ENCODE measurements at regions not wholly inside any gene's neighbourhood (a gene's known extent, or its start where the extent isn't known, plus 50 kb on each side); places are given as distances from the start of the nearest gene placed in this dataset.

DNA sequence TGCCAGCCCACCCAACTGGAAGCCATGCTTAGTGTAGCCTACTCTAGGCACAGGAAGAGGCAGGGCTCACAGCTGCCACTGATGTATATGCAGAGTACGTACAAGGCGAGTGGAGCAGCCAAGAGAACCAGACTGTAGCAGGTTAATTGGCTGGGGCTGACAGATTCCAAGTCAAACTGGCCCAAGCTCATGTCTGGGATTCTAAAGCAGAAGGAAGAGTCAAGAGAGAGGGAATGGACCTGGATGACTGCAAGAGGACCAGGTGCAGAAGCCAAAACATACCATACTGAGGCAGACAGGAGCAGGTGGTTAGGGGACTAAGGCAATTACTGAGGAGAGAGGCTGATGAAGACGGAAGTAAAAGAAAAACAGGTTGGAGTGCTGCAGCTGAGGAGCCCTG, 51.3 kb upstream of the LRRN2 start:
- Histone ChIP-seq H4K20me1 (ENCODE audit: control insufficient read depth, extremely low read depth, insufficient read depth, low read length) (no peaks in the 10 kb centered on the region), H3K9ac (ENCODE audit: control insufficient read depth, extremely low read depth, insufficient read depth, low read length) (no peak overlapping the region), H3K27ac (ENCODE audit: control insufficient read depth, insufficient read depth, low read length) (no peak overlapping the region), H3K36me3 (ENCODE audit: control insufficient read depth in 2 of 2, extremely low read depth in 1 of 2, insufficient read depth in 2 of 2, low read length in 2 of 2) (no peaks in the 10 kb centered on the region), H3K79me2 (ENCODE audit: control insufficient read depth, insufficient read depth, low read length) (no peaks in the 10 kb centered on the region), H2AFZ (ENCODE audit: control insufficient read depth, low read length) (no peak overlapping the region), H3K27me3 (ENCODE audit: control insufficient read depth, extremely low read depth, insufficient read depth, low read length) (peaks cover 16% of the 10 kb centered on the region), H3K9me3 (ENCODE audit: control insufficient read depth, low read depth, low read length) (no peaks in the 10 kb centered on the region), H3K4me2 (ENCODE audit: control insufficient read depth, extremely low read depth, insufficient read depth, low read depth, low read length) (no peak overlapping the region), H3K4me1 (ENCODE audit: control insufficient read depth, extremely low read depth, insufficient read depth, low read length) (no peaks in the 10 kb centered on the region), H3K9me1 (ENCODE audit: control insufficient read depth, extremely low read depth, insufficient read depth, low read length) (no peaks in the 10 kb centered on the region), H3K4me3 (ENCODE audit: control insufficient read depth in 2 of 3, extremely low read depth in 1 of 3, insufficient read depth in 2 of 3, low read depth in 1 of 3, low read length in 3 of 3) (no peak overlapping the region)
- DNase-seq (ENCODE audit: low read depth, low spot score), result no peak
- TF ChIP-seq, protein P1, sequence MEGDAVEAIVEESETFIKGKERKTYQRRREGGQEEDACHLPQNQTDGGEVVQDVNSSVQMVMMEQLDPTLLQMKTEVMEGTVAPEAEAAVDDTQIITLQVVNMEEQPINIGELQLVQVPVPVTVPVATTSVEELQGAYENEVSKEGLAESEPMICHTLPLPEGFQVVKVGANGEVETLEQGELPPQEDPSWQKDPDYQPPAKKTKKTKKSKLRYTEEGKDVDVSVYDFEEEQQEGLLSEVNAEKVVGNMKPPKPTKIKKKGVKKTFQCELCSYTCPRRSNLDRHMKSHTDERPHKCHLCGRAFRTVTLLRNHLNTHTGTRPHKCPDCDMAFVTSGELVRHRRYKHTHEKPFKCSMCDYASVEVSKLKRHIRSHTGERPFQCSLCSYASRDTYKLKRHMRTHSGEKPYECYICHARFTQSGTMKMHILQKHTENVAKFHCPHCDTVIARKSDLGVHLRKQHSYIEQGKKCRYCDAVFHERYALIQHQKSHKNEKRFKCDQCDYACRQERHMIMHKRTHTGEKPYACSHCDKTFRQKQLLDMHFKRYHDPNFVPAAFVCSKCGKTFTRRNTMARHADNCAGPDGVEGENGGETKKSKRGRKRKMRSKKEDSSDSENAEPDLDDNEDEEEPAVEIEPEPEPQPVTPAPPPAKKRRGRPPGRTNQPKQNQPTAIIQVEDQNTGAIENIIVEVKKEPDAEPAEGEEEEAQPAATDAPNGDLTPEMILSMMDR (optimal IDR thresholded peaks at IDR 0.05 in 1 of 3, IDR thresholded peaks at IDR 0.05 in 1 of 3, conservative IDR thresholded peaks at IDR 0.05 in 1 of 3; ENCODE audit: extremely low read depth in 1 of 3, insufficient read depth in 2 of 3, low read length in 3 of 3), result no peak
- no peak for TF ChIP-seq EZH2 (IDR thresholded peaks at IDR 0.05; ENCODE audit: low read length)
- dilution Hi-C loops (cut with MboI; ENCODE audit: extremely low pct_ligation_motif_present, low sequenced_read_pairs), result no loop called here
- FAIRE-seq, result no peak

DNA sequence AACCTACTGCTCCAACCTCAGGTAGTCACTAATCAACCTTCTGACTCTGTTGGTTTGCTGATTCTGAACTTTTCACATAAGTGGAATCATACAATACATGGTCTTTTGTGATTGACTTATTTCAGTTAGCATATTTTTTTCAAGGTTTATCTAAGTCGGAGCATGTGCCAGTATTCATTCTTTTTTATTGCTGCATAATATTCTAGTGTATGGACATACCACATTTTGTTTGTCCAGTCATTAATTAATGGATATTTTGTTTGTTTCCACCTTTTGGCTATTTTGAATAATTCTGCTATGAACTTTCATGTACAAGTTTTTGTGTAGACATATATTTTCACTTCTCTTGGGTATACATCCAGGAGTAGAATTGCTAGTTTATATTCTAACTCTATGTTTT, 53.0 kb upstream of the LRRN2 start:
- Histone ChIP-seq H3K4me3 (ENCODE audit: control insufficient read depth in 2 of 3, extremely low read depth in 1 of 3, insufficient read depth in 2 of 3, low read depth in 1 of 3, low read length in 3 of 3) (no peak overlapping the region), H3K79me2 (ENCODE audit: control insufficient read depth, insufficient read depth, low read length) (no peaks in the 10 kb centered on the region), H3K9me3 (ENCODE audit: control insufficient read depth, low read depth, low read length) (no peaks in the 10 kb centered on the region), H2AFZ (ENCODE audit: control insufficient read depth, low read length) (no peak overlapping the region), H3K27me3 (ENCODE audit: control insufficient read depth, extremely low read depth, insufficient read depth, low read length) (peaks cover 24% of the 10 kb centered on the region), H3K9ac (ENCODE audit: control insufficient read depth, extremely low read depth, insufficient read depth, low read length) (no peak overlapping the region), H3K36me3 (ENCODE audit: control insufficient read depth in 2 of 2, extremely low read depth in 1 of 2, insufficient read depth in 2 of 2, low read length in 2 of 2) (no peaks in the 10 kb centered on the region), H3K4me1 (ENCODE audit: control insufficient read depth, extremely low read depth, insufficient read depth, low read length) (no peaks in the 10 kb centered on the region), H4K20me1 (ENCODE audit: control insufficient read depth, extremely low read depth, insufficient read depth, low read length) (no peaks in the 10 kb centered on the region), H3K4me2 (ENCODE audit: control insufficient read depth, extremely low read depth, insufficient read depth, low read depth, low read length) (no peak overlapping the region), H3K27ac (ENCODE audit: control insufficient read depth, insufficient read depth, low read length) (no peak overlapping the region), H3K9me1 (ENCODE audit: control insufficient read depth, extremely low read depth, insufficient read depth, low read length) (no peaks in the 10 kb centered on the region)
- DNase-seq (ENCODE audit: low read depth, low spot score) (no peak), FAIRE-seq (no peak)
- TF ChIP-seq EZH2 (IDR thresholded peaks at IDR 0.05; ENCODE audit: low read length), result no peak
- TF ChIP-seq, protein P1 (optimal IDR thresholded peaks at IDR 0.05 in 1 of 3, IDR thresholded peaks at IDR 0.05 in 1 of 3, conservative IDR thresholded peaks at IDR 0.05 in 1 of 3; ENCODE audit: extremely low read depth in 1 of 3, insufficient read depth in 2 of 3, low read length in 3 of 3), result no peak
- dilution Hi-C loops (cut with MboI; ENCODE audit: extremely low pct_ligation_motif_present, low sequenced_read_pairs), result no loop called here

All from keratinocyte (primary cell).